ENCODE measurements at regions not wholly inside any gene's neighbourhood (a gene's known extent, or its start where the extent isn't known, plus 50 kb on each side); places are given as distances from the start of the nearest gene placed in this dataset.

GRCh38 chr2:20534913-20535801 lies 88.3 kb downstream of the RHOB start:
- intact Hi-C loops (cut with DNase I): no loop called here
- ATAC-seq (no peak), DNase-seq (no peak)

GRCh38 chr2:20536619-20537422 lies 89.9 kb downstream of the RHOB start:
- no peak overlapping the region for H3K27ac ChIP-seq
- no peaks in the 10 kb centered on the region for H3K27me3 ChIP-seq (ENCODE audit: low read depth)
- no peak for DNase-seq
- ATAC-seq: no peak
- no peaks in the 10 kb centered on the region for H3K36me3 ChIP-seq
- no peaks in the 10 kb centered on the region for H3K4me1 ChIP-seq
- intact Hi-C loops (cut with DNase I): no loop called here
- no peak overlapping the region for H3K4me3 ChIP-seq
- no peaks in the 10 kb centered on the region for H3K9me3 ChIP-seq
- TF ChIP-seq CTCF (IDR thresholded peaks at IDR 0.05): no peak

More at GRCh38 chr2:20534913-20535801, 88.3 kb downstream of the RHOB start:
- Histone ChIP-seq H3K27ac (no peak overlapping the region), H3K9me3 (no peaks in the 10 kb centered on the region), H3K4me3 (no peak overlapping the region), H3K27me3 (ENCODE audit: low read depth) (no peaks in the 10 kb centered on the region), H3K36me3 (no peaks in the 10 kb centered on the region), H3K4me1 (no peaks in the 10 kb centered on the region)
- TF ChIP-seq CTCF (IDR thresholded peaks at IDR 0.05): no peak

- DNase-seq: no peak
- Histone ChIP-seq H3K27ac (no peak overlapping the region), H3K4me1 (no peaks in the 10 kb centered on the region), H3K4me3 (no peak overlapping the region), H3K36me3 (no peaks in the 10 kb centered on the region), H3K27me3 (ENCODE audit: low read depth) (no peaks in the 10 kb centered on the region), H3K9me3 (no peaks in the 10 kb centered on the region)
- TF ChIP-seq CTCF (IDR thresholded peaks at IDR 0.05): no peak
- ATAC-seq: no peak
- intact Hi-C loops (cut with DNase I): no loop called here
Measured at GRCh38 chr2:20537423-20538307, 90.8 kb downstream of the RHOB start.

GRCh38 chr2:20538308-20539132 lies 91.6 kb downstream of the RHOB start:
- Histone ChIP-seq H3K36me3 (no peaks in the 10 kb centered on the region), H3K4me3 (no peak overlapping the region), H3K27me3 (ENCODE audit: low read depth) (no peaks in the 10 kb centered on the region), H3K4me1 (no peaks in the 10 kb centered on the region), H3K9me3 (no peaks in the 10 kb centered on the region), H3K27ac (no peak overlapping the region)
- ATAC-seq (no peak), DNase-seq (no peak)
- intact Hi-C loops (cut with DNase I): no loop called here
- TF ChIP-seq CTCF (IDR thresholded peaks at IDR 0.05): no peak

Data from lower lobe of right lung (tissue), 2 donors.